ENCODE measurements at regions not wholly inside any gene's neighbourhood (a gene's known extent, or its start where the extent isn't known, plus 50 kb on each side); places are given as distances from the start of the nearest gene placed in this dataset.

DNA sequence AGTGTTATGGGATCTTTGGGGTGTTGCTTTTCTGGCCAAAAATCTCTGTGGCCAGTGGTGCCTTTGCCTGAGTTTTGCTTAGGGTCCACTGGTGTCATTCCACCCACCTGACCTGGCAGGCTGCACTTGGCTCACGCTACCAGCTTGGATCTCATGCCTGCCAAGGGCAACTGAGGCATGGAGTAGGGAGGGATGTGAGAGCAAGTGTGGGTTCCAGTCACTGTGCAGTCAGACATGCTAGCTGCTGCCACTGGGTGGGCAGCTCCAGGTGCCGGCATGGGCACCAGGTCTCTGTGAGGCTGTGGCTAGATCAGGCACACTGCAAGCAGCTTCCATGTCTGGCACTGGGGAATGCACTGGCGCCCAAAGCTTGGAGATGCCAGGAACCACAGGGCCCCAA lies 424.1 kb downstream of the PRR32 start:
- no peak for DNase-seq (ENCODE audit: low read depth, low spot score)
- no peaks in the 10 kb centered on the region for H3K27me3 ChIP-seq (ENCODE audit: control insufficient read depth in 2 of 2, insufficient read depth in 2 of 2, low read length in 2 of 2)
- ChIA-PET CTCF (no interaction called here), POLR2A (no interaction called here)
- no peaks in the 10 kb centered on the region for H3K36me3 ChIP-seq (ENCODE audit: control insufficient read depth in 2 of 2, extremely low read depth in 1 of 2, insufficient read depth in 2 of 2, low read length in 2 of 2)
- no peaks in the 10 kb centered on the region for H3K79me2 ChIP-seq (ENCODE audit: control insufficient read depth, insufficient read depth, low read length)
- TF ChIP-seq CTCF (IDR thresholded peaks at IDR 0.05; ENCODE audit: extremely low read depth in 1 of 2, insufficient read depth in 1 of 2, low read depth in 1 of 2, low read length in 2 of 2) (no peak), FOS (IDR thresholded peaks at IDR 0.05; ENCODE audit: borderline replicate concordance, insufficient read depth, low read length) (no peak), MYC (IDR thresholded peaks at IDR 0.05; ENCODE audit: low read depth, low read length) (no peak), POLR2AphosphoS5 (IDR thresholded peaks at IDR 0.05; ENCODE audit: insufficient read depth, low read depth, low read length) (no peak), JUN (IDR thresholded peaks at IDR 0.05; ENCODE audit: borderline replicate concordance, insufficient read depth, insufficient read length, low read depth) (no peak), EZH2 (IDR thresholded peaks at IDR 0.05; ENCODE audit: borderline replicate concordance, low read depth, low read length, severe bottlenecking) (no peak), POLR2A (IDR thresholded peaks at IDR 0.05; ENCODE audit: low read depth, low read length) (no peak), GATA2 (IDR thresholded peaks at IDR 0.05; ENCODE audit: insufficient read depth, insufficient read length, low read depth, low read length) (no peak)
- TF ChIP-seq, protein P1, sequence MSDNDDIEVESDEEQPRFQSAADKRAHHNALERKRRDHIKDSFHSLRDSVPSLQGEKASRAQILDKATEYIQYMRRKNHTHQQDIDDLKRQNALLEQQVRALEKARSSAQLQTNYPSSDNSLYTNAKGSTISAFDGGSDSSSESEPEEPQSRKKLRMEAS (IDR thresholded peaks at IDR 0.05; ENCODE audit: insufficient read depth, insufficient read length) = no peak
- H3K9ac ChIP-seq (replicated peaks; ENCODE audit: extremely low read depth, insufficient read depth, low read length) = no peak overlapping the region
- no peak overlapping the region for H3K4me3 ChIP-seq (replicated peaks in 1 of 3; ENCODE audit: insufficient read depth in 1 of 3, low read depth in 1 of 3, low read length in 3 of 3)
- H3K4me1 ChIP-seq (ENCODE audit: control insufficient read depth, extremely low read depth, insufficient read depth, low read length) = no peaks in the 10 kb centered on the region
- no peaks in the 10 kb centered on the region for H3K9me1 ChIP-seq (replicated peaks; ENCODE audit: control insufficient read depth, extremely low read depth, insufficient read depth, low read length)
- intact Hi-C loops (cut with micrococcal nuclease) (no loop called here), dilution Hi-C loops (cut with MboI; ENCODE audit: extremely low pct_ligation_motif_present, low sequenced_read_pairs) (no loop called here)
- H3K4me2 ChIP-seq (ENCODE audit: insufficient read depth, low read length) = no peak overlapping the region
- no peak overlapping the region for H3K27ac ChIP-seq (ENCODE audit: insufficient read depth, low read depth, low read length)
- no peaks in the 10 kb centered on the region for H4K20me1 ChIP-seq (replicated peaks; ENCODE audit: control insufficient read depth, extremely low read depth, insufficient read depth, low read length)
- no peak overlapping the region for H2AFZ ChIP-seq (ENCODE audit: low read depth, low read length)
- no peak for FAIRE-seq
- H3K9me3 ChIP-seq (replicated peaks; ENCODE audit: control insufficient read depth, insufficient read depth, low read length) = no peaks in the 10 kb centered on the region
- BruUV-seq (replicated peaks) = no TSS peak

Measured in endothelial cell of umbilical vein (primary cell).